ENCODE measurements at regions not wholly inside any gene's neighbourhood (a gene's known extent, or its start where the extent isn't known, plus 50 kb on each side); places are given as distances from the start of the nearest gene placed in this dataset.

- POLR2A ChIA-PET (ENCODE audit: low non-redundant PET): no interaction called here
- H3K27ac ChIP-seq (ENCODE audit: low read depth, low read length, poor library complexity, severe bottlenecking): no peak overlapping the region
- CTCF ChIA-PET: no interaction called here
- H3K9me3 ChIP-seq (ENCODE audit: low read depth, low read length, poor library complexity, severe bottlenecking): no peaks in the 10 kb centered on the region
- H3K27me3 ChIP-seq (replicated peaks; ENCODE audit: insufficient read depth, low read depth, low read length, poor library complexity): no peaks in the 10 kb centered on the region
- BruUV-seq (replicated peaks): no TSS peak
- H3K36me3 ChIP-seq (ENCODE audit: insufficient read depth, low read length, poor library complexity, severe bottlenecking): no peaks in the 10 kb centered on the region
- TF ChIP-seq EZH2 (IDR thresholded peaks at IDR 0.05; ENCODE audit: borderline replicate concordance, low read depth, low read length, poor library complexity, severe bottlenecking): no peak
- TF ChIP-seq, protein P1, sequence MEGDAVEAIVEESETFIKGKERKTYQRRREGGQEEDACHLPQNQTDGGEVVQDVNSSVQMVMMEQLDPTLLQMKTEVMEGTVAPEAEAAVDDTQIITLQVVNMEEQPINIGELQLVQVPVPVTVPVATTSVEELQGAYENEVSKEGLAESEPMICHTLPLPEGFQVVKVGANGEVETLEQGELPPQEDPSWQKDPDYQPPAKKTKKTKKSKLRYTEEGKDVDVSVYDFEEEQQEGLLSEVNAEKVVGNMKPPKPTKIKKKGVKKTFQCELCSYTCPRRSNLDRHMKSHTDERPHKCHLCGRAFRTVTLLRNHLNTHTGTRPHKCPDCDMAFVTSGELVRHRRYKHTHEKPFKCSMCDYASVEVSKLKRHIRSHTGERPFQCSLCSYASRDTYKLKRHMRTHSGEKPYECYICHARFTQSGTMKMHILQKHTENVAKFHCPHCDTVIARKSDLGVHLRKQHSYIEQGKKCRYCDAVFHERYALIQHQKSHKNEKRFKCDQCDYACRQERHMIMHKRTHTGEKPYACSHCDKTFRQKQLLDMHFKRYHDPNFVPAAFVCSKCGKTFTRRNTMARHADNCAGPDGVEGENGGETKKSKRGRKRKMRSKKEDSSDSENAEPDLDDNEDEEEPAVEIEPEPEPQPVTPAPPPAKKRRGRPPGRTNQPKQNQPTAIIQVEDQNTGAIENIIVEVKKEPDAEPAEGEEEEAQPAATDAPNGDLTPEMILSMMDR (conservative IDR thresholded peaks at IDR 0.05; ENCODE audit: low read depth, low read length): no peak
- intact Hi-C loops (cut with micrococcal nuclease; ENCODE audit: unreplicated experiment): no loop called here
- H3K4me1 ChIP-seq (ENCODE audit: insufficient read depth, low read length, poor library complexity, severe bottlenecking): no peaks in the 10 kb centered on the region
- no peak for DNase-seq (ENCODE audit: low spot score)
- no peak overlapping the region for H3K4me3 ChIP-seq (ENCODE audit: low read depth, low read length, poor library complexity, severe bottlenecking)
Observed at GRCh38 chr12:67595365-67595764, 53.2 kb upstream of the DYRK2 start.

DNA sequence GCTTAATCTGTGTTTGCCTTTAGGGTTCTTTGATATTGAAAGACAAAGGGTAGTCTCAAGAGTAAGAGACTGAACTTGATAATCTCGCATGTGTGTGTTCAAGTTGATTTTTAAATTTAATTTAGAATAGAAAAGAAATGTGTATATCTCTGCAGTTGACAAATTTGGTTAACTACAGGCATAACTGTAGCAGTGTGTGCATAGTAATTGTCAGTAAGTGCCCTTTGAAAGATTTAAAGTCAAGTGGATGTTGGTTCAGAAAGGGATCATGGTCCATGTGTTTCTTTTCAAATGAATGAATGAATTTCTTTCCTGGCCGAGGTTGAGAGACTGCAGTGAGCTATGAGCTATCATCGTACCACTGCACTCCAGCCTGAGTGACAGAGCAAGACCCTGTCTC lies 49.9 kb upstream of the DYRK2 start:
- CTCF ChIA-PET: interaction anchor here (0.6 kb wide), 1 partner anchor 1244 kb away, joined by 3 read pairs; no protein-coding TSS in a partner anchor
- Histone ChIP-seq H3K27ac (ENCODE audit: low read depth, low read length, poor library complexity, severe bottlenecking) (no peak overlapping the region), H3K36me3 (ENCODE audit: insufficient read depth, low read length, poor library complexity, severe bottlenecking) (no peaks in the 10 kb centered on the region), H3K4me1 (ENCODE audit: insufficient read depth, low read length, poor library complexity, severe bottlenecking) (no peaks in the 10 kb centered on the region), H3K4me3 (ENCODE audit: low read depth, low read length, poor library complexity, severe bottlenecking) (no peak overlapping the region), H3K9me3 (ENCODE audit: low read depth, low read length, poor library complexity, severe bottlenecking) (no peaks in the 10 kb centered on the region), H3K27me3 (replicated peaks; ENCODE audit: insufficient read depth, low read depth, low read length, poor library complexity) (no peaks in the 10 kb centered on the region)
- intact Hi-C loops (cut with micrococcal nuclease; ENCODE audit: unreplicated experiment): no loop called here
- POLR2A ChIA-PET (ENCODE audit: low non-redundant PET): no interaction called here
- TF ChIP-seq EZH2 (IDR thresholded peaks at IDR 0.05; ENCODE audit: borderline replicate concordance, low read depth, low read length, poor library complexity, severe bottlenecking): no peak
- TF ChIP-seq, protein P1 (conservative IDR thresholded peaks at IDR 0.05; ENCODE audit: low read depth, low read length): no peak
- no peak for DNase-seq (ENCODE audit: low spot score)
- no TSS peak for BruUV-seq (replicated peaks)

Data from A673 (cell line).